Upper lobe of left lung (tissue), 6 donors: ENCODE measurements at regions not wholly inside any gene's neighbourhood (a gene's known extent, or its start where the extent isn't known, plus 50 kb on each side); places are given as distances from the start of the nearest gene placed in this dataset.

Experiments
- ATAC-seq, 2 donors: fragments of 200-7000 bp; cut with Tn5 transposase; one replicate each; pipeline ENCODE4 v1.9.1; 2022; ENCODE audit warnings: mild to moderate bottlenecking in 2 of 2, moderate library complexity in 2 of 2; ENCODE audit not compliant: low FRiP score in 2 of 2
- DNase-seq, 2 donors: peaks; one replicate each; pipeline ENCODE4 v3.0.0-alpha.2; 2019 to 2020
- H3K27ac ChIP-seq, 4 donors: fragments of 200-600 bp; sonication (generic); one replicate each; pipeline ENCODE4 v1.5.1; 2016 to 2019
- H3K27me3 ChIP-seq, 4 donors: fragments of 200-600 bp; sonication (generic); one replicate each; pipeline ENCODE4 v1.5.1; 2017 to 2019
- H3K36me3 ChIP-seq, 4 donors: fragments of 200-600 bp; sonication (generic); one replicate each; pipeline ENCODE4 v1.5.1; 2016 to 2019
- H3K4me1 ChIP-seq, 4 donors: fragments of 200-600 bp; sonication (generic); one replicate each; pipeline ENCODE4 v1.5.1; 2018 to 2019
- H3K4me3 ChIP-seq, 4 donors: fragments of 200-600 bp; sonication (generic); one replicate each; pipeline ENCODE4 v1.5.1; 2017 to 2019; ENCODE audit warnings: mild to moderate bottlenecking in 2 of 4, moderate library complexity in 1 of 4
- H3K9me3 ChIP-seq, 4 donors: fragments of 200-600 bp; sonication (generic); one replicate each; pipeline ENCODE4 v1.5.1; 2018 to 2019
- EP300 ChIP-seq, 4 donors: sonication (generic); formaldehyde crosslinking; IDR thresholded peaks; one replicate each; pipeline ENCODE4 v1.5.1; 2017; ENCODE audit warnings: antibody characterized with exemption in 4 of 4, control low read depth in 2 of 4
- POLR2A ChIP-seq, 4 donors: fragments of 450-650 bp; IDR thresholded peaks; one replicate each; pipeline ENCODE4 v1.5.1; 2016 to 2017; ENCODE audit warnings: antibody characterized with exemption in 4 of 4, mild to moderate bottlenecking in 2 of 4
- POLR2AphosphoS5 ChIP-seq, 2 donors: sonication (generic); formaldehyde crosslinking; IDR thresholded peaks; one replicate each; pipeline ENCODE4 v1.5.1; 2017; ENCODE audit warnings: antibody characterized with exemption in 2 of 2
- WGBS, 2 donors: methylation state at CpG; one replicate each; pipeline ENCODE4 v1.1.5; 2017 to 2018; 5-methylcytosine and 5-hydroxymethylcytosine counted together
- TF ChIP-seq, protein P1 (sequence below), 6 experiments: fragments of 450-650 bp in 4 of 6; fragments of 200-600 bp in 2 of 6; sonication (generic) in 2 of 6; IDR thresholded peaks; one replicate each; pipeline ENCODE4 v1.5.1; 2016 to 2019; ENCODE audit warnings: antibody characterized with exemption in 6 of 6
- donor health status: DM: no; HTN: no; CAD: no; lungs with moderate emphysema.
- donor health status: DM: no; HTN: yes; CAD: no; lungs with severe emphysema.

- no peak overlapping the region for H3K4me3 ChIP-seq
- no peaks in the 10 kb centered on the region for H3K36me3 ChIP-seq
- WGBS, 2 donors, result 47% methylated on average over 2 of the region's 2 CpGs
- no peaks in the 10 kb centered on the region for H3K27me3 ChIP-seq
- peaks cover 11 to 32% (median 21%) of the 10 kb centered on the region in 4 donors for H3K4me1 ChIP-seq
- TF ChIP-seq, protein P1, sequence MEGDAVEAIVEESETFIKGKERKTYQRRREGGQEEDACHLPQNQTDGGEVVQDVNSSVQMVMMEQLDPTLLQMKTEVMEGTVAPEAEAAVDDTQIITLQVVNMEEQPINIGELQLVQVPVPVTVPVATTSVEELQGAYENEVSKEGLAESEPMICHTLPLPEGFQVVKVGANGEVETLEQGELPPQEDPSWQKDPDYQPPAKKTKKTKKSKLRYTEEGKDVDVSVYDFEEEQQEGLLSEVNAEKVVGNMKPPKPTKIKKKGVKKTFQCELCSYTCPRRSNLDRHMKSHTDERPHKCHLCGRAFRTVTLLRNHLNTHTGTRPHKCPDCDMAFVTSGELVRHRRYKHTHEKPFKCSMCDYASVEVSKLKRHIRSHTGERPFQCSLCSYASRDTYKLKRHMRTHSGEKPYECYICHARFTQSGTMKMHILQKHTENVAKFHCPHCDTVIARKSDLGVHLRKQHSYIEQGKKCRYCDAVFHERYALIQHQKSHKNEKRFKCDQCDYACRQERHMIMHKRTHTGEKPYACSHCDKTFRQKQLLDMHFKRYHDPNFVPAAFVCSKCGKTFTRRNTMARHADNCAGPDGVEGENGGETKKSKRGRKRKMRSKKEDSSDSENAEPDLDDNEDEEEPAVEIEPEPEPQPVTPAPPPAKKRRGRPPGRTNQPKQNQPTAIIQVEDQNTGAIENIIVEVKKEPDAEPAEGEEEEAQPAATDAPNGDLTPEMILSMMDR (IDR thresholded peaks at IDR 0.05), result no peak
- TF ChIP-seq POLR2A (IDR thresholded peaks at IDR 0.05), result no peak
- H3K9me3 ChIP-seq, result no peaks in the 10 kb centered on the region
- DNase-seq, result no peak
- ATAC-seq, result no peak
- peak overlapping the region in 1 of 4 donors; percentile 12 for H3K27ac ChIP-seq
Observed at GRCh38 chr16:85380002-85380395, 233.1 kb upstream of the GSE1 start.

- Histone ChIP-seq H3K27ac (peak overlapping the region in 2 of 4 donors; percentile 42 to 57), H3K9me3 (no peaks in the 10 kb centered on the region), H3K27me3 (no peaks in the 10 kb centered on the region), H3K36me3 (no peaks in the 10 kb centered on the region), H3K4me1 (peaks cover 9 to 30% (median 20%) of the 10 kb centered on the region in 4 donors), H3K4me3 (no peak overlapping the region)
- DNase-seq (no peak), ATAC-seq (no peak)
- 70 to 76% methylated on average over 18 to 19 of the region's 19 CpGs for WGBS, 2 donors
- TF ChIP-seq POLR2A (IDR thresholded peaks at IDR 0.05), result no peak
- no peak for TF ChIP-seq POLR2AphosphoS5 (IDR thresholded peaks at IDR 0.05)
Observed at GRCh38 chr16:85380905-85381737, 232.0 kb upstream of the GSE1 start.

- H3K36me3 ChIP-seq, result no peaks in the 10 kb centered on the region
- DNase-seq (peak in 1 of 2 donors; percentile 79), ATAC-seq (peak in 1 of 2 donors; percentile 61)
- peaks cover under 1 to 27% (median 16%) of the 10 kb centered on the region in 4 donors for H3K4me1 ChIP-seq
- H3K27ac ChIP-seq, result peak overlapping the region in 3 of 4 donors; percentile 10 to 57 (median 10)
- H3K4me3 ChIP-seq, result no peak overlapping the region
- WGBS, 2 donors, result 48 to 49% methylated on average over 13 to 25 of the region's 26 CpGs
- TF ChIP-seq, protein P1 (IDR thresholded peaks at IDR 0.05), result no peak
- TF ChIP-seq EP300 (IDR thresholded peaks at IDR 0.05) (no peak), POLR2AphosphoS5 (IDR thresholded peaks at IDR 0.05) (no peak), POLR2A (IDR thresholded peaks at IDR 0.05) (no peak)
- no peaks in the 10 kb centered on the region for H3K9me3 ChIP-seq
- H3K27me3 ChIP-seq, result no peaks in the 10 kb centered on the region
Observed at GRCh38 chr16:85381738-85382592, 231.2 kb upstream of the GSE1 start.

- WGBS, 2 donors, result 89 to 96% methylated on average over 11 of the region's 11 CpGs
- no peak for DNase-seq
- Histone ChIP-seq H3K4me1 (peaks cover 0 to 27% (median 12%) of the 10 kb centered on the region in 4 donors), H3K36me3 (no peaks in the 10 kb centered on the region), H3K27ac (no peak overlapping the region), H3K9me3 (no peaks in the 10 kb centered on the region), H3K27me3 (no peaks in the 10 kb centered on the region), H3K4me3 (no peak overlapping the region)
- no peak for ATAC-seq
- TF ChIP-seq POLR2A (IDR thresholded peaks at IDR 0.05) (no peak), EP300 (IDR thresholded peaks at IDR 0.05) (no peak), POLR2AphosphoS5 (IDR thresholded peaks at IDR 0.05) (no peak)
- TF ChIP-seq, protein P1 (IDR thresholded peaks at IDR 0.05), result no peak
Observed at GRCh38 chr16:85382717-85383118, 230.4 kb upstream of the GSE1 start.
